ENCODE measurements at regions not wholly inside any gene's neighbourhood (a gene's known extent, or its start where the extent isn't known, plus 50 kb on each side); places are given as distances from the start of the nearest gene placed in this dataset.

DNA sequence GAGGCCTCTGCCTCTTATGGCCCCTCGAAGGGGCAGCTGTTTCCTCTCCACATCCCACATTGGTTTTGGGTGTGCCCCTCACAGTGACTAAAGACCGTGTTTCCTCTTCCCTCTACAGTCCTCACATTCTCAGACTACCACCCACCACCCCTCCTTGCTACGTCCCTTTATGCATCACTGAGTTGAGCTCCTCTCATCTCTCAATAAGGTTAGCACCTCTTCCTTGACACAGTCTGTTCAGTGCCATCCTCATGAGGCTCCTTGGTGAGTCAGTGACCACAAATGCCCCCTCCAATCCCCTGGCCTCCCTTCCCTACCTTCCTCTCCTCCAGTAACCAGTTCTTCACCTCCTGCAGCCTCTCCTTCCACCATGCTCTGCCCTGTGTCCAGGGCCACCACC, 239.1 kb upstream of the MYO3A start:
- no peak for TF ChIP-seq CTCF (IDR thresholded peaks at IDR 0.05)
- TF ChIP-seq POLR2A (IDR thresholded peaks at IDR 0.05) = no peak
